Keratinocyte (primary cell): ENCODE measurements at regions not wholly inside any gene's neighbourhood (a gene's known extent, or its start where the extent isn't known, plus 50 kb on each side); places are given as distances from the start of the nearest gene placed in this dataset.

ENCODE experiments used
- DNase-seq: peaks from one replicate; pipeline ENCODE4 v3.0.0-alpha.2; 2011; ENCODE audit warnings: low read depth, missing footprints, low spot score
- FAIRE-seq: peaks from 2 replicates; lab custom pipeline; 2011; peaks lifted over from hg19 to GRCh38; lab: Jason Lieb, UNC
- H2AFZ ChIP-seq: 2 replicates; pipeline ENCODE4 v1.6.0; 2012; ENCODE audit warnings: low read length, control low read depth, inconsistent platforms; ENCODE audit not compliant: control insufficient read depth
- H3K27ac ChIP-seq: 2 replicates; pipeline ENCODE4 v1.5.1; 2011; ENCODE audit warnings: low read length; ENCODE audit not compliant: control insufficient read depth, insufficient read depth
- H3K27me3 ChIP-seq: 3 replicates; pipeline ENCODE4 v1.6.0; 2011; ENCODE audit warnings: low read length; ENCODE audit not compliant: control insufficient read depth, insufficient read depth; ENCODE audit errors: extremely low read depth
- H3K36me3 ChIP-seq, 2 experiments: 2 replicates in 1 of 2; 3 replicates in 1 of 2; pipeline ENCODE4 v1.5.1; 2011; ENCODE audit warnings: low read length in 2 of 2, mild to moderate bottlenecking in 1 of 2; ENCODE audit not compliant: control insufficient read depth in 2 of 2, insufficient read depth in 2 of 2; ENCODE audit errors: extremely low read depth in 1 of 2
- H3K4me1 ChIP-seq: 3 replicates; pipeline ENCODE4 v1.5.1; 2011; ENCODE audit warnings: low read length; ENCODE audit not compliant: control insufficient read depth, insufficient read depth; ENCODE audit errors: extremely low read depth
- H3K4me2 ChIP-seq: 3 replicates; pipeline ENCODE4 v1.6.0; 2011; ENCODE audit warnings: low read depth, low read length; ENCODE audit not compliant: control insufficient read depth, insufficient read depth; ENCODE audit errors: extremely low read depth
- H3K4me3 ChIP-seq, 3 experiments: fragments of 200-600 bp in 1 of 3; sonication (generic) in 1 of 3; 2 replicates in 2 of 3; 3 replicates in 1 of 3; pipeline ENCODE4 v1.5.1; 2011 to 2016; ENCODE audit warnings: low read length in 3 of 3, mild to moderate bottlenecking in 3 of 3, control low read depth in 2 of 3, inconsistent platforms in 1 of 3, low read depth in 1 of 3, mixed read lengths in 1 of 3, mixed run types in 1 of 3, moderate library complexity in 1 of 3; ENCODE audit not compliant: control insufficient read depth in 2 of 3, insufficient read depth in 2 of 3; ENCODE audit errors: extremely low read depth in 1 of 3
- H3K79me2 ChIP-seq: 2 replicates; pipeline ENCODE4 v1.6.0; 2012; ENCODE audit warnings: low read length; ENCODE audit not compliant: control insufficient read depth, insufficient read depth
- H3K9ac ChIP-seq: 3 replicates; pipeline ENCODE4 v1.6.0; 2011; ENCODE audit warnings: low read length; ENCODE audit not compliant: control insufficient read depth, insufficient read depth; ENCODE audit errors: extremely low read depth
- H3K9me1 ChIP-seq: 3 replicates; pipeline ENCODE4 v1.6.0; 2011; ENCODE audit warnings: low read length; ENCODE audit not compliant: control insufficient read depth, insufficient read depth; ENCODE audit errors: extremely low read depth
- H3K9me3 ChIP-seq: 2 replicates; pipeline ENCODE4 v1.5.1; 2012; ENCODE audit warnings: low read depth, low read length; ENCODE audit not compliant: control insufficient read depth
- H4K20me1 ChIP-seq: 3 replicates; pipeline ENCODE4 v1.6.0; 2011; ENCODE audit warnings: low read length; ENCODE audit not compliant: control insufficient read depth, insufficient read depth; ENCODE audit errors: extremely low read depth
- EZH2 ChIP-seq: IDR thresholded peaks from one replicate; pipeline ENCODE4 v1.6.1; 2012; ENCODE audit warnings: inconsistent platforms, mild to moderate bottlenecking, low read length, moderate library complexity
- dilution Hi-C: fragments of 300-500 bp; cut with MboI; formaldehyde crosslinking; loops from one replicate; pipeline ENCODE4 v1.7.0; 2020; ENCODE audit warnings: low sequenced_read_pairs; ENCODE audit not compliant: extremely low pct_ligation_motif_present
- TF ChIP-seq, protein P1 (sequence below), 3 experiments: IDR thresholded peaks in 1 of 3; conservative IDR thresholded peaks in 1 of 3; optimal IDR thresholded peaks in 1 of 3; 2 replicates in 2 of 3; 3 replicates in 1 of 3; pipeline versions ENCODE3 to v1.5.1; 2011; ENCODE audit warnings: low read length in 3 of 3, mild to moderate bottlenecking in 3 of 3, moderate library complexity in 2 of 3, control low read depth in 1 of 3, inconsistent platforms in 1 of 3; ENCODE audit not compliant: insufficient read depth in 2 of 3; ENCODE audit errors: extremely low read depth in 1 of 3

DNA sequence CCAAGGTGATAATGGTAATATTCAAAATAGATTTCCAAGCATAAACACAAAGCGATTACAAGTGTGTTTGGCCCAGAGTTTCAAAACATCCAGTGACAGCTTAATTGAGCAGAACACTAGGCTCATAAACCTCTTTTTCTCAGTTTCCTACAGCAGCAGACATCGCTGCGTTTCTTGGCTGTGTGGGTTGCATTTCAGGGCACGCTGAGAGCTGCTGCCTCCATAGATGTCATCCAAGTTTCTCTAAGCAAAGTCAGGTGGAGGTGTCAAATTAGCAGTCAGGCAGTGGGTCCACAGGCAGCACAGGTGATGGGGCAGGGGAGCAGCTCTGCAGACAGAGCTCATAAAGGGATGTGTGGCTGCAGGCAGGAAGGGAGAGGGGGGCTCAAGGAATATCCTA lies 50.5 kb upstream of the COL13A1 start:
- Histone ChIP-seq H3K9ac (no peak overlapping the region), H3K4me2 (no peak overlapping the region), H4K20me1 (no peaks in the 10 kb centered on the region), H3K4me3 (no peak overlapping the region), H2AFZ (no peak overlapping the region), H3K9me3 (no peaks in the 10 kb centered on the region), H3K36me3 (no peaks in the 10 kb centered on the region), H3K9me1 (peaks cover 3% of the 10 kb centered on the region), H3K4me1 (no peaks in the 10 kb centered on the region), H3K27me3 (peaks cover 19% of the 10 kb centered on the region), H3K79me2 (no peaks in the 10 kb centered on the region), H3K27ac (no peak overlapping the region)
- no peak for DNase-seq
- TF ChIP-seq, protein P1, sequence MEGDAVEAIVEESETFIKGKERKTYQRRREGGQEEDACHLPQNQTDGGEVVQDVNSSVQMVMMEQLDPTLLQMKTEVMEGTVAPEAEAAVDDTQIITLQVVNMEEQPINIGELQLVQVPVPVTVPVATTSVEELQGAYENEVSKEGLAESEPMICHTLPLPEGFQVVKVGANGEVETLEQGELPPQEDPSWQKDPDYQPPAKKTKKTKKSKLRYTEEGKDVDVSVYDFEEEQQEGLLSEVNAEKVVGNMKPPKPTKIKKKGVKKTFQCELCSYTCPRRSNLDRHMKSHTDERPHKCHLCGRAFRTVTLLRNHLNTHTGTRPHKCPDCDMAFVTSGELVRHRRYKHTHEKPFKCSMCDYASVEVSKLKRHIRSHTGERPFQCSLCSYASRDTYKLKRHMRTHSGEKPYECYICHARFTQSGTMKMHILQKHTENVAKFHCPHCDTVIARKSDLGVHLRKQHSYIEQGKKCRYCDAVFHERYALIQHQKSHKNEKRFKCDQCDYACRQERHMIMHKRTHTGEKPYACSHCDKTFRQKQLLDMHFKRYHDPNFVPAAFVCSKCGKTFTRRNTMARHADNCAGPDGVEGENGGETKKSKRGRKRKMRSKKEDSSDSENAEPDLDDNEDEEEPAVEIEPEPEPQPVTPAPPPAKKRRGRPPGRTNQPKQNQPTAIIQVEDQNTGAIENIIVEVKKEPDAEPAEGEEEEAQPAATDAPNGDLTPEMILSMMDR (optimal IDR thresholded peaks at IDR 0.05 in 1 of 3, IDR thresholded peaks at IDR 0.05 in 1 of 3, conservative IDR thresholded peaks at IDR 0.05 in 1 of 3; ENCODE audit: extremely low read depth in 1 of 3, insufficient read depth in 2 of 3, low read length in 3 of 3), result no peak
- no peak for TF ChIP-seq EZH2
- dilution Hi-C loops, result no loop called here
- FAIRE-seq, result no peak
